GM12878 (cell line): ENCODE measurements at regions not wholly inside any gene's neighbourhood (a gene's known extent, or its start where the extent isn't known, plus 50 kb on each side); places are given as distances from the start of the nearest gene placed in this dataset.

Experiments
- CEBPB ChIP-seq, 2 experiments: fragments of 150-350 bp in 1 of 2; IDR thresholded peaks; 2 replicates each; pipeline ENCODE4 v1.6.1; 2012 to 2014; ENCODE audit warnings: low read depth in 2 of 2, low read length in 2 of 2, borderline replicate concordance in 1 of 2, inconsistent platforms in 1 of 2
- FOXK2 ChIP-seq: fragments of 450-650 bp; IDR thresholded peaks from 2 replicates; pipeline ENCODE4 v1.6.1; 2017; ENCODE audit warnings: mild to moderate bottlenecking, moderate library complexity
- IKZF1 ChIP-seq: fragments of 450-650 bp; conservative IDR thresholded peaks from 2 replicates; pipeline ENCODE4 v1.6.1; 2017; ENCODE audit warnings: antibody characterized with exemption, mild to moderate bottlenecking
- POLR2A ChIP-seq: IDR thresholded peaks from 2 replicates; pipeline ENCODE4 v1.6.1; 2011; ENCODE audit warnings: low read depth, mild to moderate bottlenecking, low read length
- RELA ChIP-seq: fragments of 450-650 bp; IDR thresholded peaks from 2 replicates; pipeline ENCODE4 v1.8.0; 2014; ENCODE audit warnings: borderline replicate concordance; ENCODE audit not compliant: partially characterized antibody
- TF ChIP-seq, protein P1 (sequence below): fragments of 450-650 bp; formaldehyde crosslinking; IDR thresholded peaks from 2 replicates; pipeline ENCODE4 v1.4.0; 2022; ENCODE audit warnings: mild to moderate bottlenecking, moderate library complexity

DNA sequence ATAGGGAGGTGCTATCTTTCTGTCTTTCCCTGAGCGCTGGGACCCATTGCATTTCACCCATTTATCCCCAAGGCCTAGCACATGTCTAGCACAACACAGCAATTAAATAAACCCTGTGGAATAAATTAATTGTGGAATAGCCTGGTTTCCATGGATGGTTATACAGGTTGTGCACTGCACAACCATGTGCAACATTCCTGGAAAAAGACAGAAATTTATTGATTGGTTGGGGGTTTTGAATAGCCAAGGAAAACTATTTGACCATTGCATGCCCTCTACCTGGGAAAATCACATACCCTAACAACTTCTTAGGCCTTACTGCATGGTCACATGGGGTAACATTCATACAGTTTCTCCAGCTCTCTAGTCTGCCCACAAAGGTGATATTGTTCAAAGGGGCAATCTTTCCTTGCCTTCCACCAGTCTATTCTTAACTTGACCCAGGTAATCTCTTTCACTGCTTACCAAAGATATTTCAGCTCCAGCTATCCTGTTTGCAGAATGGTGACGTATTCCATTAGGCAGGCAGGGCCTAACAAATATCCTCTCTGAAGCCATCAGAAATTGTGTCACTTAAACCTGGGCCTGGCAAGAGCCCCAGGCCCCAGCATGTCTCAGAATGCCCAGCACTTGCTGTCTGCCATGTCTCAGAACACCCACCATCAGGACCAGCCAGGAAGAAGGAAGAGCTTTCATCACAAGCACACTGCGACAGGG lies 157.9 kb upstream of the RAB4A start:
- TF ChIP-seq CEBPB (IDR thresholded peaks at IDR 0.05; ENCODE audit: borderline replicate concordance in 1 of 2, low read depth in 2 of 2, low read length in 2 of 2) (no peak), RELA (no peak), FOXK2 (no peak), POLR2A (no peak), IKZF1 (no peak)
- TF ChIP-seq, protein P1, sequence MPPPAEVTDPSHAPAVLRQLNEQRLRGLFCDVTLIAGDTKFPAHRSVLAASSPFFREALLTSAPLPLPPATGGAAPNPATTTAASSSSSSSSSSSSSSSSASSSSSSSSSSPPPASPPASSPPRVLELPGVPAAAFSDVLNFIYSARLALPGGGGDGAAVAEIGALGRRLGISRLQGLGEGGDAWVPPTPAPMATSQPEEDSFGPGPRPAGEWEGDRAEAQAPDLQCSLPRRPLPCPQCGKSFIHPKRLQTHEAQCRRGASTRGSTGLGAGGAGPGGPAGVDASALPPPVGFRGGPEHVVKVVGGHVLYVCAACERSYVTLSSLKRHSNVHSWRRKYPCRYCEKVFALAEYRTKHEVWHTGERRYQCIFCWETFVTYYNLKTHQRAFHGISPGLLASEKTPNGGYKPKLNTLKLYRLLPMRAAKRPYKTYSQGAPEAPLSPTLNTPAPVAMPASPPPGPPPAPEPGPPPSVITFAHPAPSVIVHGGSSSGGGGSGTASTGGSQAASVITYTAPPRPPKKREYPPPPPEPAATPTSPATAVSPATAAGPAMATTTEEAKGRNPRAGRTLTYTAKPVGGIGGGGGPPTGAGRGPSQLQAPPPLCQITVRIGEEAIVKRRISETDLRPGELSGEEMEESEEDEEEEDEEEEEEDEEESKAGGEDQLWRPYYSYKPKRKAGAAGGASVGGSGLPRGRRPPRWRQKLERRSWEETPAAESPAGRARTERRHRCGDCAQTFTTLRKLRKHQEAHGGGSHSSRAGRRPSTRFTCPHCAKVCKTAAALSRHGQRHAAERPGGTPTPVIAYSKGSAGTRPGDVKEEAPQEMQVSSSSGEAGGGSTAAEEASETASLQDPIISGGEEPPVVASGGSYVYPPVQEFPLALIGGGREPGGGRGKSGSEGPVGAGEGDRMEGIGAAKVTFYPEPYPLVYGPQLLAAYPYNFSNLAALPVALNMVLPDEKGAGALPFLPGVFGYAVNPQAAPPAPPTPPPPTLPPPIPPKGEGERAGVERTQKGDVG (CRISPR knock-in tag), result no peak
